ENCODE measurements at regions not wholly inside any gene's neighbourhood (a gene's known extent, or its start where the extent isn't known, plus 50 kb on each side); places are given as distances from the start of the nearest gene placed in this dataset.

- TF ChIP-seq POLR2A (IDR thresholded peaks at IDR 0.05): no peak
- no peak for TF ChIP-seq POLR2AphosphoS5 (IDR thresholded peaks at IDR 0.05)
- no peak for TF ChIP-seq EP300 (IDR thresholded peaks at IDR 0.05)
- TF ChIP-seq CTCF (IDR thresholded peaks at IDR 0.05): no peak
- Histone ChIP-seq H3K4me1 (peaks cover 14% of the 10 kb centered on the region), H3K9me3 (no peaks in the 10 kb centered on the region), H3K4me3 (no peak overlapping the region), H3K36me3 (no peaks in the 10 kb centered on the region), H3K27me3 (no peaks in the 10 kb centered on the region), H3K27ac (no peak overlapping the region)
- no peak for DNase-seq (ENCODE audit: low spot score in 2 of 2)
- 51% methylated on average over 5 of the region's 5 CpGs for WGBS
These were observed 538.5 kb upstream of the CDH11 start for GRCh38 chr16:65660390-65660789.

GRCh38 chr16:65659758-65660157 is 537.9 kb upstream of the CDH11 start:
- DNase-seq (ENCODE audit: low spot score in 2 of 2): no peak
- Histone ChIP-seq H3K27me3 (no peaks in the 10 kb centered on the region), H3K9me3 (no peaks in the 10 kb centered on the region), H3K27ac (no peak overlapping the region), H3K4me1 (peaks cover 14% of the 10 kb centered on the region), H3K4me3 (no peak overlapping the region), H3K36me3 (no peaks in the 10 kb centered on the region)
- TF ChIP-seq POLR2AphosphoS5 (IDR thresholded peaks at IDR 0.05): no peak
- TF ChIP-seq CTCF (IDR thresholded peaks at IDR 0.05): no peak
- no peak for TF ChIP-seq EP300 (IDR thresholded peaks at IDR 0.05)
- TF ChIP-seq POLR2A (IDR thresholded peaks at IDR 0.05): no peak
- WGBS: 89% methylated on average over 6 of the region's 7 CpGs

- Histone ChIP-seq H3K4me3 (no peak overlapping the region), H3K27me3 (no peaks in the 10 kb centered on the region), H3K36me3 (no peaks in the 10 kb centered on the region), H3K4me1 (peaks cover 14% of the 10 kb centered on the region), H3K9me3 (no peaks in the 10 kb centered on the region), H3K27ac (no peak overlapping the region)
- TF ChIP-seq POLR2AphosphoS5 (IDR thresholded peaks at IDR 0.05): no peak
- DNase-seq (ENCODE audit: low spot score in 2 of 2): no peak
- 46% methylated on average over 2 of the region's 2 CpGs for WGBS
These were observed 536.9 kb upstream of the CDH11 start for GRCh38 chr16:65658787-65659220.

GRCh38 chr16:65658349-65658748 is 536.5 kb upstream of the CDH11 start:
- 40% methylated on average over 4 of the region's 4 CpGs for WGBS
- no peak overlapping the region for H3K4me3 ChIP-seq
- DNase-seq (ENCODE audit: low spot score in 2 of 2): peak in 1 of 2 donors; percentile 69
- peaks cover 14% of the 10 kb centered on the region for H3K4me1 ChIP-seq
- peak in 1 of 3 donors; percentile 30 for TF ChIP-seq POLR2AphosphoS5 (IDR thresholded peaks at IDR 0.05)
- TF ChIP-seq POLR2A (IDR thresholded peaks at IDR 0.05): no peak
- H3K36me3 ChIP-seq: no peaks in the 10 kb centered on the region
- H3K27ac ChIP-seq: peak overlapping the region; percentile 20
- H3K9me3 ChIP-seq: no peaks in the 10 kb centered on the region
- no peaks in the 10 kb centered on the region for H3K27me3 ChIP-seq

- 82% methylated on average over 1 of the region's 1 CpG for WGBS
- no peaks in the 10 kb centered on the region for H3K36me3 ChIP-seq
- no peak for DNase-seq (ENCODE audit: low spot score in 2 of 2)
- no peak overlapping the region for H3K4me3 ChIP-seq
- TF ChIP-seq POLR2AphosphoS5 (IDR thresholded peaks at IDR 0.05) (no peak), POLR2A (IDR thresholded peaks at IDR 0.05) (no peak), EP300 (IDR thresholded peaks at IDR 0.05) (no peak), CTCF (IDR thresholded peaks at IDR 0.05) (no peak)
- no peaks in the 10 kb centered on the region for H3K27me3 ChIP-seq
- peaks cover 14% of the 10 kb centered on the region for H3K4me1 ChIP-seq
- H3K9me3 ChIP-seq: no peaks in the 10 kb centered on the region
- no peak overlapping the region for H3K27ac ChIP-seq
These were observed 535.7 kb upstream of the CDH11 start for GRCh38 chr16:65657556-65657955.

GRCh38 chr16:65657071-65657494 is 535.2 kb upstream of the CDH11 start:
- TF ChIP-seq POLR2A (IDR thresholded peaks at IDR 0.05): no peak
- no peak for TF ChIP-seq EP300 (IDR thresholded peaks at IDR 0.05)
- TF ChIP-seq CTCF (IDR thresholded peaks at IDR 0.05): no peak
- Histone ChIP-seq H3K4me1 (peaks cover 14% of the 10 kb centered on the region), H3K9me3 (no peaks in the 10 kb centered on the region), H3K27ac (no peak overlapping the region), H3K36me3 (no peaks in the 10 kb centered on the region), H3K27me3 (no peaks in the 10 kb centered on the region), H3K4me3 (no peak overlapping the region)
- 58% methylated on average over 6 of the region's 6 CpGs for WGBS
- no peak for DNase-seq (ENCODE audit: low spot score in 2 of 2)

Data from suprapubic skin (tissue), 4 donors.